ENCODE measurements at regions not wholly inside any gene's neighbourhood (a gene's known extent, or its start where the extent isn't known, plus 50 kb on each side); places are given as distances from the start of the nearest gene placed in this dataset.

DNA sequence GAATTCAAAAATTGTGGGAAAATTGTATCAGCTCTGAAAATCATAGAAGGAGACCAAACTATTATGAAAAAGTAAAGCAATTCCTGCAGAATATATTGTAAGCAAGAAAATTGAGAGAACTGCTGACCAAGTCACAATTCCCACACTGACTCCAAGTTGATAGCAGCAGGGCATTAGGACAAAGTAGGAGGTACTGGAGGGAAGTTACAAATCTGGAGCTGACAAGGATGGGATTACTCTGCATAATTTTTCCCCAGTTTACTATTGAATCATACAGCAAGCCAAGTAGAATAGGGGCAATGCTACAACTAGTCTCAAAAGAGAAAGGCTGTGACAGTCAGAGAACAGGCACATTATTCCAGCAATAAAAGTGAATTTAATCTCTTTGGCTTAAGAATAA lies 161.3 kb upstream of the USP25 start:
- TF ChIP-seq, protein P1, sequence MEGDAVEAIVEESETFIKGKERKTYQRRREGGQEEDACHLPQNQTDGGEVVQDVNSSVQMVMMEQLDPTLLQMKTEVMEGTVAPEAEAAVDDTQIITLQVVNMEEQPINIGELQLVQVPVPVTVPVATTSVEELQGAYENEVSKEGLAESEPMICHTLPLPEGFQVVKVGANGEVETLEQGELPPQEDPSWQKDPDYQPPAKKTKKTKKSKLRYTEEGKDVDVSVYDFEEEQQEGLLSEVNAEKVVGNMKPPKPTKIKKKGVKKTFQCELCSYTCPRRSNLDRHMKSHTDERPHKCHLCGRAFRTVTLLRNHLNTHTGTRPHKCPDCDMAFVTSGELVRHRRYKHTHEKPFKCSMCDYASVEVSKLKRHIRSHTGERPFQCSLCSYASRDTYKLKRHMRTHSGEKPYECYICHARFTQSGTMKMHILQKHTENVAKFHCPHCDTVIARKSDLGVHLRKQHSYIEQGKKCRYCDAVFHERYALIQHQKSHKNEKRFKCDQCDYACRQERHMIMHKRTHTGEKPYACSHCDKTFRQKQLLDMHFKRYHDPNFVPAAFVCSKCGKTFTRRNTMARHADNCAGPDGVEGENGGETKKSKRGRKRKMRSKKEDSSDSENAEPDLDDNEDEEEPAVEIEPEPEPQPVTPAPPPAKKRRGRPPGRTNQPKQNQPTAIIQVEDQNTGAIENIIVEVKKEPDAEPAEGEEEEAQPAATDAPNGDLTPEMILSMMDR (IDR thresholded peaks at IDR 0.05; ENCODE audit: insufficient read depth, low read length): no peak
- TF ChIP-seq POLR2AphosphoS5 (IDR thresholded peaks at IDR 0.05; ENCODE audit: low read depth) (no peak), REST (IDR thresholded peaks at IDR 0.05; ENCODE audit: insufficient replicate concordance, low read depth) (no peak), SPI1 (IDR thresholded peaks at IDR 0.05; ENCODE audit: borderline replicate concordance, low read depth) (no peak), GABPA (IDR thresholded peaks at IDR 0.05; ENCODE audit: low read depth) (no peak)
